Keratinocyte (primary cell): ENCODE measurements at regions not wholly inside any gene's neighbourhood (a gene's known extent, or its start where the extent isn't known, plus 50 kb on each side); places are given as distances from the start of the nearest gene placed in this dataset.

Source experiments
- DNase-seq: peaks from one replicate; pipeline ENCODE4 v3.0.0-alpha.2; 2011; ENCODE audit warnings: low read depth, missing footprints, low spot score
- FAIRE-seq: peaks from 2 replicates; lab custom pipeline; 2011; peaks lifted over from hg19 to GRCh38; lab: Jason Lieb, UNC
- H2AFZ ChIP-seq: 2 replicates; pipeline ENCODE4 v1.6.0; 2012; ENCODE audit warnings: low read length, control low read depth, inconsistent platforms; ENCODE audit not compliant: control insufficient read depth
- H3K27ac ChIP-seq: 2 replicates; pipeline ENCODE4 v1.5.1; 2011; ENCODE audit warnings: low read length; ENCODE audit not compliant: control insufficient read depth, insufficient read depth
- H3K27me3 ChIP-seq: 3 replicates; pipeline ENCODE4 v1.6.0; 2011; ENCODE audit warnings: low read length; ENCODE audit not compliant: control insufficient read depth, insufficient read depth; ENCODE audit errors: extremely low read depth
- H3K36me3 ChIP-seq, 2 experiments: 2 replicates in 1 of 2; 3 replicates in 1 of 2; pipeline ENCODE4 v1.5.1; 2011; ENCODE audit warnings: low read length in 2 of 2, mild to moderate bottlenecking in 1 of 2; ENCODE audit not compliant: control insufficient read depth in 2 of 2, insufficient read depth in 2 of 2; ENCODE audit errors: extremely low read depth in 1 of 2
- H3K4me1 ChIP-seq: 3 replicates; pipeline ENCODE4 v1.5.1; 2011; ENCODE audit warnings: low read length; ENCODE audit not compliant: control insufficient read depth, insufficient read depth; ENCODE audit errors: extremely low read depth
- H3K4me2 ChIP-seq: 3 replicates; pipeline ENCODE4 v1.6.0; 2011; ENCODE audit warnings: low read depth, low read length; ENCODE audit not compliant: control insufficient read depth, insufficient read depth; ENCODE audit errors: extremely low read depth
- H3K4me3 ChIP-seq, 3 experiments: fragments of 200-600 bp in 1 of 3; sonication (generic) in 1 of 3; 2 replicates in 2 of 3; 3 replicates in 1 of 3; pipeline ENCODE4 v1.5.1; 2011 to 2016; ENCODE audit warnings: low read length in 3 of 3, mild to moderate bottlenecking in 3 of 3, control low read depth in 2 of 3, inconsistent platforms in 1 of 3, low read depth in 1 of 3, mixed read lengths in 1 of 3, mixed run types in 1 of 3, moderate library complexity in 1 of 3; ENCODE audit not compliant: control insufficient read depth in 2 of 3, insufficient read depth in 2 of 3; ENCODE audit errors: extremely low read depth in 1 of 3
- H3K79me2 ChIP-seq: 2 replicates; pipeline ENCODE4 v1.6.0; 2012; ENCODE audit warnings: low read length; ENCODE audit not compliant: control insufficient read depth, insufficient read depth
- H3K9ac ChIP-seq: 3 replicates; pipeline ENCODE4 v1.6.0; 2011; ENCODE audit warnings: low read length; ENCODE audit not compliant: control insufficient read depth, insufficient read depth; ENCODE audit errors: extremely low read depth
- H3K9me1 ChIP-seq: 3 replicates; pipeline ENCODE4 v1.6.0; 2011; ENCODE audit warnings: low read length; ENCODE audit not compliant: control insufficient read depth, insufficient read depth; ENCODE audit errors: extremely low read depth
- H3K9me3 ChIP-seq: 2 replicates; pipeline ENCODE4 v1.5.1; 2012; ENCODE audit warnings: low read depth, low read length; ENCODE audit not compliant: control insufficient read depth
- H4K20me1 ChIP-seq: 3 replicates; pipeline ENCODE4 v1.6.0; 2011; ENCODE audit warnings: low read length; ENCODE audit not compliant: control insufficient read depth, insufficient read depth; ENCODE audit errors: extremely low read depth
- CTCF ChIP-seq, 3 experiments: IDR thresholded peaks in 1 of 3; conservative IDR thresholded peaks in 1 of 3; optimal IDR thresholded peaks in 1 of 3; 2 replicates in 2 of 3; 3 replicates in 1 of 3; pipeline versions ENCODE3 to v1.5.1; 2011; ENCODE audit warnings: low read length in 3 of 3, mild to moderate bottlenecking in 3 of 3, moderate library complexity in 2 of 3, control low read depth in 1 of 3, inconsistent platforms in 1 of 3; ENCODE audit not compliant: insufficient read depth in 2 of 3; ENCODE audit errors: extremely low read depth in 1 of 3
- EZH2 ChIP-seq: IDR thresholded peaks from one replicate; pipeline ENCODE4 v1.6.1; 2012; ENCODE audit warnings: inconsistent platforms, mild to moderate bottlenecking, low read length, moderate library complexity
- dilution Hi-C: fragments of 300-500 bp; cut with MboI; formaldehyde crosslinking; loops from one replicate; pipeline ENCODE4 v1.7.0; 2020; ENCODE audit warnings: low sequenced_read_pairs; ENCODE audit not compliant: extremely low pct_ligation_motif_present

GRCh38 chr2:196422361-196422760 lies 217.2 kb upstream of the CCDC150 start:
- Histone ChIP-seq H3K9me1 (no peaks in the 10 kb centered on the region), H3K4me1 (no peaks in the 10 kb centered on the region), H3K9ac (no peak overlapping the region), H3K9me3 (no peaks in the 10 kb centered on the region), H3K27ac (no peak overlapping the region), H3K79me2 (no peaks in the 10 kb centered on the region), H3K27me3 (no peaks in the 10 kb centered on the region), H3K36me3 (no peaks in the 10 kb centered on the region), H4K20me1 (no peaks in the 10 kb centered on the region), H3K4me3 (no peak overlapping the region), H2AFZ (no peak overlapping the region), H3K4me2 (no peak overlapping the region)
- dilution Hi-C loops = no loop called here
- DNase-seq (no peak), FAIRE-seq (no peak)
- TF ChIP-seq CTCF (optimal IDR thresholded peaks at IDR 0.05 in 1 of 3, IDR thresholded peaks at IDR 0.05 in 1 of 3, conservative IDR thresholded peaks at IDR 0.05 in 1 of 3; ENCODE audit: extremely low read depth in 1 of 3, insufficient read depth in 2 of 3, low read length in 3 of 3) = no peak
- TF ChIP-seq EZH2 = no peak

GRCh38 chr2:196426122-196426521 lies 213.4 kb upstream of the CCDC150 start:
- H3K4me1 ChIP-seq = no peaks in the 10 kb centered on the region
- H3K4me2 ChIP-seq = no peak overlapping the region
- no peaks in the 10 kb centered on the region for H4K20me1 ChIP-seq
- no peak overlapping the region for H3K4me3 ChIP-seq
- H2AFZ ChIP-seq = no peak overlapping the region
- dilution Hi-C loops = no loop called here
- H3K79me2 ChIP-seq = no peaks in the 10 kb centered on the region
- no peak overlapping the region for H3K27ac ChIP-seq
- DNase-seq (no peak), FAIRE-seq (no peak)
- H3K27me3 ChIP-seq = no peaks in the 10 kb centered on the region
- no peak overlapping the region for H3K9ac ChIP-seq
- no peak for TF ChIP-seq EZH2
- H3K9me1 ChIP-seq = no peaks in the 10 kb centered on the region
- no peaks in the 10 kb centered on the region for H3K9me3 ChIP-seq
- no peaks in the 10 kb centered on the region for H3K36me3 ChIP-seq

- no peak overlapping the region for H3K27ac ChIP-seq
- H3K4me3 ChIP-seq = no peak overlapping the region
- no peak overlapping the region for H2AFZ ChIP-seq
- H3K9me3 ChIP-seq = no peaks in the 10 kb centered on the region
- H3K36me3 ChIP-seq = no peaks in the 10 kb centered on the region
- H3K9me1 ChIP-seq = no peaks in the 10 kb centered on the region
- FAIRE-seq (no peak), DNase-seq (no peak)
- no peaks in the 10 kb centered on the region for H3K27me3 ChIP-seq
- H3K79me2 ChIP-seq = no peaks in the 10 kb centered on the region
- dilution Hi-C loops = no loop called here
- no peak for TF ChIP-seq EZH2
- no peak for TF ChIP-seq CTCF (optimal IDR thresholded peaks at IDR 0.05 in 1 of 3, IDR thresholded peaks at IDR 0.05 in 1 of 3, conservative IDR thresholded peaks at IDR 0.05 in 1 of 3; ENCODE audit: extremely low read depth in 1 of 3, insufficient read depth in 2 of 3, low read length in 3 of 3)
- no peak overlapping the region for H3K4me2 ChIP-seq
- H3K4me1 ChIP-seq = no peaks in the 10 kb centered on the region
- no peaks in the 10 kb centered on the region for H4K20me1 ChIP-seq
- H3K9ac ChIP-seq = no peak overlapping the region
These were observed 211.4 kb upstream of the CCDC150 start for GRCh38 chr2:196427986-196428634.
